GM12864 (cell line): ENCODE measurements at regions not wholly inside any gene's neighbourhood (a gene's known extent, or its start where the extent isn't known, plus 50 kb on each side); places are given as distances from the start of the nearest gene placed in this dataset.
A peak's percentile ranks its signal among the peaks of the same experiment; 100 is the strongest.
"Not testable (repeated sequence)": the region's sequence is repeated elsewhere in the genome, so short reads cannot be mapped to it uniquely, and the experiment has no call there.

Experiments
- DNase-seq: peaks from one replicate; pipeline ENCODE4 v3.0.0-alpha.2; 2011; ENCODE audit warnings: low read depth
- H3K4me3 ChIP-seq: 2 replicates; pipeline ENCODE4 v1.5.1; 2011; ENCODE audit warnings: mild to moderate bottlenecking, low read depth, low read length, control low read depth
- CTCF ChIP-seq: IDR thresholded peaks from 2 replicates; pipeline ENCODE4 v1.5.1; 2011; ENCODE audit warnings: low read depth, mild to moderate bottlenecking, moderate library complexity, low read length, control low read depth, inconsistent platforms; ENCODE audit errors: missing control alignments

- no peak for TF ChIP-seq CTCF
- DNase-seq: no peak
- no peak overlapping the region for H3K4me3 ChIP-seq
Measured at GRCh38 chr12:27865421-27865820, 85.4 kb upstream of the MANSC4 start.

GRCh38 chr12:27864521-27864920, 84.5 kb upstream of the MANSC4 start:
- DNase-seq: no peak
- TF ChIP-seq CTCF: no peak
- no peak overlapping the region for H3K4me3 ChIP-seq

- no peak for TF ChIP-seq CTCF
- no peak for DNase-seq
- H3K4me3 ChIP-seq: no peak overlapping the region
Measured at GRCh38 chr12:27863839-27864238, 83.8 kb upstream of the MANSC4 start.

GRCh38 chr12:27861428-27862167, 81.6 kb upstream of the MANSC4 start:
- DNase-seq: peak; percentile 62
- no peak for TF ChIP-seq CTCF
- no peak overlapping the region for H3K4me3 ChIP-seq

GRCh38 chr12:27859648-27860047, 79.6 kb upstream of the MANSC4 start:
- DNase-seq: no peak
- TF ChIP-seq CTCF: no peak
- no peak overlapping the region for H3K4me3 ChIP-seq

- DNase-seq, H3K4me3 ChIP-seq: not testable (repeated sequence)
Measured at GRCh38 chr12:27857006-27857405, 77.0 kb upstream of the MANSC4 start.

- no peak overlapping the region for H3K4me3 ChIP-seq
- TF ChIP-seq CTCF: no peak
- no peak for DNase-seq
Measured at GRCh38 chr12:27852742-27853141, 72.7 kb upstream of the MANSC4 start.
